Prostate gland (tissue), 2 donors: ENCODE measurements at regions not wholly inside any gene's neighbourhood (a gene's known extent, or its start where the extent isn't known, plus 50 kb on each side); places are given as distances from the start of the nearest gene placed in this dataset.
"Not testable (repeated sequence)": the region's sequence is repeated elsewhere in the genome, so short reads cannot be mapped to it uniquely, and the experiment has no call there.

Source experiments
- CTCF ChIP-seq, 4 experiments: fragments of 200-600 bp in 2 of 4; fragments of 450-650 bp in 2 of 4; sonication (generic) in 2 of 4; IDR thresholded peaks; 1 replicate in 3 of 4; 2 replicates in 1 of 4; pipeline ENCODE4 v1.5.1; 2016 to 2019; ENCODE audit warnings: antibody characterized with exemption in 4 of 4, mild to moderate bottlenecking in 2 of 4, moderate library complexity in 2 of 4
- POLR2A ChIP-seq: fragments of 450-650 bp; IDR thresholded peaks from one replicate; pipeline ENCODE4 v1.6.1; 2016; ENCODE audit warnings: antibody characterized with exemption, mild to moderate bottlenecking
- POLR2AphosphoS5 ChIP-seq: sonication (generic); formaldehyde crosslinking; IDR thresholded peaks from one replicate; pipeline ENCODE4 v1.6.1; 2017; ENCODE audit warnings: antibody characterized with exemption

- TF ChIP-seq CTCF (IDR thresholded peaks at IDR 0.05); POLR2AphosphoS5; POLR2A: not testable (repeated sequence)
Measured at GRCh38 chr16:46389561-46390041, 231.6 kb downstream of the SHCBP1 start.
